Kidney (tissue), 13 donors: ENCODE measurements at regions not wholly inside any gene's neighbourhood (a gene's known extent, or its start where the extent isn't known, plus 50 kb on each side); places are given as distances from the start of the nearest gene placed in this dataset.

Experiments used
- DNase-seq, 5 donors: peaks; one replicate each; pipeline ENCODE4 v3.0.0-alpha.2; 2013 to 2020
- FAIRE-seq: peaks from 2 replicates; lab custom pipeline; 2012; peaks lifted over from hg19 to GRCh38; lab: Jason Lieb, UNC
- H3K27ac ChIP-seq, 2 donors: one replicate each; pipeline ENCODE4 v1.7.0; 2013; ENCODE audit warnings: low read depth in 2 of 2, low read length in 2 of 2, inconsistent platforms in 1 of 2
- H3K27me3 ChIP-seq: one replicate; pipeline ENCODE4 v1.7.1; 2013; ENCODE audit warnings: low read length, inconsistent platforms; ENCODE audit not compliant: control insufficient read depth, insufficient read depth
- H3K36me3 ChIP-seq, 3 donors: one replicate each; pipeline versions ENCODE4 v1.7.0 to v1.7.1; 2013; ENCODE audit warnings: low read length in 3 of 3, control low read depth in 1 of 3, inconsistent platforms in 1 of 3; ENCODE audit not compliant: insufficient read depth in 3 of 3, control insufficient read depth in 2 of 3
- H3K4me1 ChIP-seq, 3 donors: one replicate each; pipeline versions ENCODE4 v1.7.0 to v1.7.1; 2013; ENCODE audit warnings: low read length in 3 of 3, inconsistent platforms in 1 of 3, low read depth in 1 of 3; ENCODE audit not compliant: control insufficient read depth in 2 of 3, insufficient read depth in 2 of 3
- H3K4me3 ChIP-seq, 3 donors: one replicate each; pipeline versions ENCODE4 v1.7.0 to v1.8.1; 2013; ENCODE audit warnings: low read length in 3 of 3, control low read depth in 1 of 3, inconsistent platforms in 1 of 3
- H3K9ac ChIP-seq, 3 donors: one replicate each; pipeline versions ENCODE4 v1.7.0 to v1.7.1; 2013; ENCODE audit warnings: low read length in 3 of 3, control low read depth in 1 of 3, inconsistent platforms in 1 of 3
- H3K9me3 ChIP-seq, 3 donors: one replicate each; pipeline versions ENCODE4 v1.7.0 to v1.7.1; 2013; ENCODE audit warnings: low read length in 3 of 3, control low read depth in 1 of 3, inconsistent platforms in 1 of 3; ENCODE audit not compliant: control insufficient read depth in 2 of 3, insufficient read depth in 1 of 3
- intact Hi-C: fragments of 100-400 bp; cut with DNase I; formaldehyde crosslinking; loops from one replicate; pipeline ENCODE4 v1.11.1; 2022
- TF ChIP-seq, protein P1 (sequence below): IDR thresholded peaks from 3 replicates; pipeline ENCODE4 v1.5.1; 2012; ENCODE audit warnings: mild to moderate bottlenecking, moderate library complexity, borderline replicate concordance; ENCODE audit not compliant: insufficient read depth; ENCODE audit errors: extremely low read depth
- donor health status: control.
- donor health status: control.
- donor health status: control.
- donor health status: control.
- donor health status: control.
- donor health status: DM: yes; HTN: yes; CAD: no.
- donor health status: Normal renal cell carcinoma (clear cell type).

DNA sequence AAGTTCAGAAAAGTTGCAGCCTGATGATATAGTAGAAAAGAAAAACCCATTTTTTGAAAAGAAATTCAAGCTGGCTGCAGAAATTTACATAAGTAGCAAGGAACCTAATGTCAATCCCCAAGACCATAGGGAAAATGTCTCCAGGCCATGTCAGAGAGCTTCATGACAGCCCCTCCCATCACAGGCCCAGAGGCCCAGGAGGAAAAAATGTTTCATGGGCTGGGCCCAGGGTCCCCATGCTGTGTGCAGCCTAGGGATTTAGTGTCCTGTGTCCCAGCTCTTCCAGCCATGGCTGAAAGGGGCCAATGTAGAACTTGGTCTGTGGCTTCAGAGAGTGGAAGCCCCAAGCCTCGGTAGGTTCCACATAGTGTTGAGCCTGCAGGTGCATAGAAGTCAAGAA lies 220.3 kb downstream of the CSNK1G3 start:
- Histone ChIP-seq H3K36me3 (no peaks in the 10 kb centered on the region), H3K4me1 (no peaks in the 10 kb centered on the region), H3K27ac (no peak overlapping the region), H3K27me3 (no peaks in the 10 kb centered on the region), H3K9ac (no peak overlapping the region), H3K4me3 (no peak overlapping the region), H3K9me3 (peaks cover 0 to 4% (median 0%) of the 10 kb centered on the region in 3 donors)
- FAIRE-seq (no peak), DNase-seq (no peak)
- intact Hi-C loops = no loop called here
- TF ChIP-seq, protein P1, sequence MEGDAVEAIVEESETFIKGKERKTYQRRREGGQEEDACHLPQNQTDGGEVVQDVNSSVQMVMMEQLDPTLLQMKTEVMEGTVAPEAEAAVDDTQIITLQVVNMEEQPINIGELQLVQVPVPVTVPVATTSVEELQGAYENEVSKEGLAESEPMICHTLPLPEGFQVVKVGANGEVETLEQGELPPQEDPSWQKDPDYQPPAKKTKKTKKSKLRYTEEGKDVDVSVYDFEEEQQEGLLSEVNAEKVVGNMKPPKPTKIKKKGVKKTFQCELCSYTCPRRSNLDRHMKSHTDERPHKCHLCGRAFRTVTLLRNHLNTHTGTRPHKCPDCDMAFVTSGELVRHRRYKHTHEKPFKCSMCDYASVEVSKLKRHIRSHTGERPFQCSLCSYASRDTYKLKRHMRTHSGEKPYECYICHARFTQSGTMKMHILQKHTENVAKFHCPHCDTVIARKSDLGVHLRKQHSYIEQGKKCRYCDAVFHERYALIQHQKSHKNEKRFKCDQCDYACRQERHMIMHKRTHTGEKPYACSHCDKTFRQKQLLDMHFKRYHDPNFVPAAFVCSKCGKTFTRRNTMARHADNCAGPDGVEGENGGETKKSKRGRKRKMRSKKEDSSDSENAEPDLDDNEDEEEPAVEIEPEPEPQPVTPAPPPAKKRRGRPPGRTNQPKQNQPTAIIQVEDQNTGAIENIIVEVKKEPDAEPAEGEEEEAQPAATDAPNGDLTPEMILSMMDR = no peak

DNA sequence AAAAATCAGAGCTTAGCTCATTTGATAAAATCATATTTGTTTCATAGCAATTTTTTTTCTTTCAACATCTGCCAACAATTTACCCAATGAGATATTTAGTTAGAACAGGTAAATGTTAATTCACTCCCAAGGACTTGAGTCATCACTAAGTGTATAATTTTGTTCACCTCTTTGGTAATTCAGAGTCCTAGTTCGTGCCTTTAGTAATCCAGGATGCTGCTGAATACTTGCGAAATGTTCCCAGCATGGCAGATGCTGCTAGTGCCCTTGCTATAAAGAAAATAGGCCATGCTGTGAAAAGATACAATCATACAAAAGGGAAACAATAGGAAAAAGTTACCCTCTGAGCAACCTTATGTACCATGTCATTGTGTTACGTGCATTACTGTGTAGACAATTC lies 210.5 kb downstream of the CSNK1G3 start:
- TF ChIP-seq, protein P1 = no peak
- no peaks in the 10 kb centered on the region for H3K4me1 ChIP-seq
- no peak for FAIRE-seq
- H3K4me3 ChIP-seq = no peak overlapping the region
- no peaks in the 10 kb centered on the region for H3K9me3 ChIP-seq
- no peak overlapping the region for H3K27ac ChIP-seq
- intact Hi-C loops = no loop called here
- no peak overlapping the region for H3K9ac ChIP-seq
- no peak for DNase-seq
- no peaks in the 10 kb centered on the region for H3K27me3 ChIP-seq
- H3K36me3 ChIP-seq = no peaks in the 10 kb centered on the region

DNA sequence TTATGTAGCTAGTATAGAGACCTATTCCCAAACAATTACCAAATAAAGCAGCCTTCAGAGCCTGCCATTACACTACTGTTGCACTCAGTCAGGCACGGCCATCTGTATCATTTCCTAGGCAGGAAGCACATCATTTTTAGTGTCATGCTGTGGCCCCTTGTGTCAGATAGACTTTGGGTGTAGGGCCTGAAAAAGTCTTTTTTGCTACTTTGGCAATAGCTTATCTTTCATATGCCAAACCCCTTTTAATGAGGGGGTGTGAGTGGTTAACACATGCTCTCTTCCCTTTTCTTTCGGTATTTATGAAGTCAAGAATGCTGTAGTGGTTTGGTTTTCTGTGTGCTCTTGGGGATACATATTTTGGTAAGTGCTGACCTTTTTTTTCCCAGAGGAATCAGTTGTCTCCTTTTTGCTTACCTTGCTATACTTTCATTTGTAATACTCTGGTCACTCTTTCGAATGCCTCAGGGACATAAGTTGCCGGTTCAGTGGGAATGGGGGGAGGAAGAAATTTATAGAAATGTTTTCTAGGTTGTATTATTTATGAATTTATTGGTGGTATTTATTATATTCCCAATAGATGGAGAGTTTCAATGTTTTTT lies 209.8 kb downstream of the CSNK1G3 start:
- Histone ChIP-seq H3K9me3 (no peaks in the 10 kb centered on the region), H3K36me3 (no peaks in the 10 kb centered on the region), H3K9ac (no peak overlapping the region), H3K4me1 (no peaks in the 10 kb centered on the region), H3K4me3 (no peak overlapping the region), H3K27me3 (no peaks in the 10 kb centered on the region), H3K27ac (no peak overlapping the region)
- TF ChIP-seq, protein P1 = no peak
- FAIRE-seq = no peak
- peak in 1 of 5 donors; percentile 52 for DNase-seq
- intact Hi-C loops = no loop called here

DNA sequence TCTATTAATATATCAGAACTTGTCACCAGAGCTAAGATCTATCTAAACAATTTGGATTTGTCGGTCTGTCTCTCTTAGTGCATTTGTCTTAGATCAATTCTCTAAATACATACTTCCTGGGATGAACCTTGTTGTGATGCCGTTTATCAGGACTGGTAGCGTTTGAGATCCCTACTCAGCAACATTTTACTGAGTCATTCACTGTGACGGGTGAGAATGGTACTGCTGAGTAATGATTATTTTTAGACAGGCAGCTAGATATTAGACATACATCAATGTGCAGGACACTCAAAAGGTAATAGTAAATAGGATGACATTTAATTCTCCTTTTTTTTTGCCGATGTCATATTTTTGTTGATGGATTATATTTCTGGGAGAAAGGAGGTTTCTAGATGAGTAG lies 209.0 kb downstream of the CSNK1G3 start:
- Histone ChIP-seq H3K36me3 (no peaks in the 10 kb centered on the region), H3K27ac (no peak overlapping the region), H3K9me3 (no peaks in the 10 kb centered on the region), H3K4me1 (no peaks in the 10 kb centered on the region), H3K4me3 (no peak overlapping the region), H3K9ac (no peak overlapping the region), H3K27me3 (no peaks in the 10 kb centered on the region)
- FAIRE-seq (no peak), DNase-seq (no peak)
- intact Hi-C loops = no loop called here
- TF ChIP-seq, protein P1 = no peak
